Suppressor macrophage (primary cell): ENCODE measurements at regions not wholly inside any gene's neighbourhood (a gene's known extent, or its start where the extent isn't known, plus 50 kb on each side); places are given as distances from the start of the nearest gene placed in this dataset.
A peak's percentile ranks its signal among the peaks of the same experiment; 100 is the strongest.

ENCODE experiments used
- DNase-seq, 4 experiments: peaks; one replicate each; pipeline ENCODE4 v3.0.0-alpha.2; 2020 to 2022

DNA sequence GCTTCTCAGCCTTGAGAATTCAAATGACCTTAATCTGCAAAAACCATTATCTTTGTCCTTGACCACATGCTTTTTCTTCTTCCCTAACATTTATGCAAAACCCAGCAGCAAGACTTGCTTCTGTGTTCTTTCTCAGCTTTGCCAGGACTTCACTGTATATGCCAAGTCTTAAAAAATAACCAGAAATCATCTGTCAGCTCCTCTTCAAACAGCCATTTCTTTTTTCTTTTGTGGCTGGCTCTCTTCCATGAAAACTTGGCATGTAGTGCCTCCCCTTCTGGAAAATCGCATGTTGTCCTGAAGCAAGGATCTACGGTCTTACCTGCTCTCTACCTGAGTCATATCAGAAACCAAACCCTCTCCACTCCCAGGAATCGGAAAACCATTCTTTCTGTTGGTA, 364.9 kb downstream of the RPS29 start:
- no peak for DNase-seq

DNA sequence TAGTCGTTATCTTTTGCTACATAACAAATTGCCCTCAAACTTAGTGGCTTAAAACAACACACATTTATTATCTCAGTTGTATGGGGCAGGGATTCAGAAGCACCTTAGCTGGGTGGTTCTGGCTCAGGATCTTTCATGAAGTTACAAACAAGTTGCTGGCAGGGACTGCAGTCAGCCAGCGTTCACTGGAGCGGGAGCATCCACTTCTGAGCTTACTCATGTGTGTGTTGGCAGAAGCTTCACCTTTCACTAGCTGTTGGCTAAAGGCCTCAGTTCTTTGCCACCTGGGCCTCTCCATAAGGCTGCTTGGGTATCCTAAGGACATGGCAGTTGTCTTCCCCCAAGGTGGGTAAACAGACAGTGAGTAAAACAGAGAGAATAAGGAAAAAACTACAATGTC, 365.7 kb downstream of the RPS29 start:
- no peak for DNase-seq

DNA sequence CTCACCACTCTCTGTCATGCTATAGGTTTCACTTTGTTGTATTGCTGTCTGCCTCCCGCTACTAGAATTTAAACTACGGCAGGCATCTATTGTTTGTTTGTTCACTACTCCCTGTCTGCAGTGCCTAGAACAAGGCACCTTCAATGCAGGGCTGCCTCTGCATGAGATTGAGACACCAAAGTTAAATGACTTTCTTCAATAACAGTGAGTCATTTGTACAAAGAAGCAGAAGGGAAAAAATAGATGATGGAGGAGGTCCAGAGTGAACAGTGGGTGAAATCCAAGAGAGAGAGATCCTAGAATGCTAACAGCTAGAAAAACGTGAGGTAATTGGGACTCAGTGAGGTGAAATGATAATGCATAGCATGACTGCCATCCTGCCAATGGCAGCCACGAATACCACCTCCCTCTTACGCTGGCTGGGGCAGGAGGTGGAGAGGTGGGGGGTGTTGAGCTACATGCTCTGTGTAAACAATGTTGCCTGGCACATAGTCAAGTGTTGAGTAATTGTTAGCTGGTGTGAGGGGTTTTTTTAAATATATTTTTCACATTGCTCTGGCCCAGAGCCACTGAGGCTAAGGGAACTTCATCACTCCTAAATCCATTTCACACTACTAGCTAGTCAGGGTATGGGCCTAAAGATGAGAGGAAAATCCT, 367.6 kb downstream of the RPS29 start:
- DNase-seq: no peak

DNA sequence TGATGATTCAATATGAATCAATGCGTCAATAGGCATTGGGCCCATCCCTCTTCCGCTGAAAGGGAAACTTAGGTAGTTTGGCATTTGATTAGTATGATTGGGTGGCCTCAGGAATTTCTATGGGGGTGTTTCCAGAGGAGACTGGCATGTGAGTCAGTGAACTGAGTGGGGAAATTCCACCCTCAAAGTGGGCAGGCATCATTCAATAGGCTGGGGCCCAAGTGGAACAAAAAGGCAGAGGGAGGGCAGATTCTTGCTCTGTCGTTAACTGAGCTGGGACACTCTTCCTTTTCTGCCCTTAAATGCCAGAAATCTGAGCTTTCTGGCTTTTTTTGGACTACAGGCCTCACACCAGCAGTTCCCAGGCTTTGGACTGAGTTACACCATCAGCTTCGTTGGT, 373.5 kb downstream of the RPS29 start:
- DNase-seq: no peak

DNA sequence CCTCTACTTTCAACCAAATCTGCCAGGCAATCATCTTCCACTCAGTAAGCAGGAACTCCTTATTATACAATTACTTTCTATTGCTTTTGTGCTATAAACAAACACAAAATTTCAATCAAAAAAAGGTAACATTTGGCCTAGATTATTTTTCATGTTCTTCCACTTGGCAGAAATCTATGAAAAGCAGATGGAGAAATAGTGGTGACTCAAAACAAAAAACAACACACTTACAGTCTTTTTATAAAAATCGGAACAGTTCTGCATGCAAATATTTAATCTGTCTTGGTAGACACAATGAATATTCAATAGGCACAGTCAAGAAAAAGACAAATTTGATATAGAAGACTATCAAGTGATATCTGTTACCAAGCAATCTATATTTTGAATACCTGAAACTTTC, 376.8 kb downstream of the RPS29 start:
- no peak for DNase-seq

DNA sequence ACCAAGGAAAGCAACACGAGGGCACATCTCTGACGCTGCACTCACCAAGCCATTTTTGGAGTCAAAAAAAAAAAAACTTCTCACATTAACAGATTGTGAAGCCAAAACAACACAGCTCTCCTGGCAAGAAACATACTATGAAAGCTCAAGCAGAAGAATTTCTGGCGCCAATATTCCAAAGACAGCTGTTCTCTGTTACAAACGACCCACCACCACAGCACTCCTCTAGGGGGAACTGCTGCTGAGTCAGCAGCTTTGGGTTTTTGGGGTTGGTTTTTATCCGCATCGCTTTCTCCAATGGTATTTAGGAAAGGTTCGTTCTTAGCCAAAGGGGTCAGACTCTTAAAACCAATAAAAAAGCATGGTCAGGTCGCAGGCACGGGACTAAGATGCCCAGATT, 379.4 kb downstream of the RPS29 start:
- DNase-seq: no peak

DNA sequence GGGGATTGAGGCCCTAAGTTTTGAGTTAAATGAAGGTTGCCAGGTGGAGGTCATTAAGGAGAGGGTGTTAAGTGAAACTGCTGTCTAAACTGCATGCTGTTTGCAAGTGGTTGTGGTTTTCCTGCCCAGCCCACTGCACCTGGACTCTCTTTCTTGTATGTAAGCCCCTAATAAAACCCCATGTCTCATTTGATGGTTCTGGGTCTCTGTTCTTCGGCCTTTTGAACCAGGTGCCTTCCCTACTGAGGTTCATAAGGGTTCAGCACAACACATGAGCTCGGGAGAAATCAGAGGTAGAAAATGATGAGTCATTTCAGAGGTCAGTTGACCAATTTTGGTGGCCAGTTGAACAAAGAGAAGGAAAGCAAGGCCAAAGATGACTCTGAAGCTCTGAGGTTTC, 382.5 kb downstream of the RPS29 start:
- no peak for DNase-seq

DNA sequence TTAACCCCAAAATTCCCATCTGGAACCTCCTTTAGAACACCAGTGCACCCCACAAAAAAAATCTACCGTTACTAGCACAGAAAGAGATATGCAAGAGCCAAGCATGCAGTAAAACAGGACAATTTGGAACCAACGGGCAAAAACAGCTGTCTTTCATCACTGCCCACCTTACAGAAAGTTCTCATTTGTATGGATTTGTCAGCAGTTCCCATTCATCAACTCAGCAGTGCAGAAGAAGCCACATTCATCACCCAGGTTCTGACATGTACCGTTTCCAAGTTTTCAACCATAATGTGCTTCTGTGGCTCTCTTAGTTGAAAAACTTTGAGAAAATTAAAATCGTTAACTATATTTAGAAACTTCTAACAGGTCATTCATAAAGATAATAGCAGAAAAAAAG, 387.0 kb downstream of the RPS29 start:
- DNase-seq: no peak

DNA sequence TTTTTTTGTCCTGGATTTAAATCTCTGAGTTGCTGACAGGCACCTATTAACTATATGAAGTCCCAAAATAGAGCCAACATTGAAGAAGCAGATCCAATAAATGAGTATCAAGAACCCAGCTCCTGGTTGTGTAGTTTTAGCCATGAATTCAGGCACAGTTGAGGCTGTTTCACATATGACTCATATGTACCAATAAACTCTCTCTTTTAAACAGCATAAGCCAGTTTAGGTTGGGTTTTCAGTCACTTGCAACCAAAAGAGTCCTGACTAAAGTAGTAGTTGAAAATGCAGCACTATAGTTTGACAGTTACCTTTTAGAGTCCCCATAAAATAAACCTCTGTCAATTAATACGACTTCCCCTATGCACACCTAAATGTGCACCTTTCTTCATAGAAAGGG, 389.9 kb downstream of the RPS29 start:
- DNase-seq: no peak

DNA sequence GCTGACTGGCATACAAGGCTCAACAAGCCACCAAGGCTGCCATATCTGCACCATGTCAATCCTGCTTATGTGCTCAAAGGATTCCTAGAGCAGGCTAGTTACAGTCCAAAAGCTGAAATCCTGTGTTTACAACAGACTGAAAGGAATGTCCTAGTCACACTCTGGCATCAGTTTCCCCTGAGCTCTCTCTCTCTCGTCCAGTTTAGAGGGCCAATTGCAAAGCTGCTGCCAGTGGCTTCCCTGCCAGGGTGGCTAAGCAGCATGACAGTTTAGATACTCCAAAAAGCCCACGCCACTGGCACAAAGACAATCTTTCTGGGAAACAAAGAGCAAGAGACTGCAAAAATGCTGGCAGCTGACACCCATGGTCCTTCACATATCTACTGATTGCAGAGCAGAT, 392.1 kb downstream of the RPS29 start:
- no peak for DNase-seq

DNA sequence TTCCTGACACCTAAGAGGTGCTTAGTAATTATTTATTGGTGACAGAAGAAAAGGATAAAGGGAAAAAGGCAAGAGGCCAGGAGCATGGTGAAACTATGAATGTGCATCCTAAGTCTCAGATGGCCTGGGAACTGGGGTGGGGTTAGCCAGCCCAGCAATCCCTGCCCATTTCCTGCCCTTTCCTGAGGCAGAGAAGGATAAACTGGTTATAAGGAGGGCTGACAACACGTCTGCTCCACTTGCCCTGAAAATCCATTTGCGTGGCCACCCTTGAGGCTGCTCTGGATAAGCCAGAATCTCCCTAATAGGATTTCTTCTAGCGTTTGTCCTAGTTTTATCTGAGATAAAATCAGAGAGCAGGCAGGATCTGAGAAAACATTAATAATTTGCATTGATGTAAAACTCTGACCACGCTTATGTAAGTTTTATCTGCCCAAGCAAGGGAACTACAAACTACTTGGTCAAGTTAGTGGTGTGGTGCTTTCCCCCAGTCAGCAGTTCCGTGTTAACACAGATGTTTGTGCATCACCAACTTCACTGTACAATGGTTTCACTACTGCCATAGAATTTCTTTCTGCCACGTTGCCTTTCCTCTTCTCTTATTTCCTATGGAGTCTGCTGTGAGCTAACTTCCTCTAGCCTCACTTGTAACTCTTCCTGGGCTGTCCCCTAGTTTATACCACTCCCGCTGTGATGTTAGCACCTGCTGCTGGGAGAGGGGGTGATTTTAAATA, 392.7 kb downstream of the RPS29 start:
- DNase-seq: peak in 1 of 4 experiments; percentile 3

DNA sequence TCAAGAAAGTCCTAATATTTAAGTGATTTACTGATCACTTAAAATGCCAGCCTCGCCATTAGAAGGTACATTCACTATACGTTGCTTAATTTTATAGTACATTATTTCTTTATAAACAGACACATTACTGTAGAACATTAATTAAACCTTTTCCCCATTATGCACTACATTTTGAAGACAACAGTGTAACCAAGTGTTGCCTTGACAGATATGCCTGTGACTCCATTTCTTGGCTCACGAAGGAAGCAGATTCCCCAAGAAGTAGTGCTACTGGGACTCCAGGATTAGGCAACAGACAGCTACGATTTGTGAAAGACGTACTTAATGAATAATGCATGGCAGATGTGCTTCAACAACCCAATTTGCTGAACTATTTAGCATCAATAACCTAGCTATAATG, 394.8 kb downstream of the RPS29 start:
- no peak for DNase-seq

DNA sequence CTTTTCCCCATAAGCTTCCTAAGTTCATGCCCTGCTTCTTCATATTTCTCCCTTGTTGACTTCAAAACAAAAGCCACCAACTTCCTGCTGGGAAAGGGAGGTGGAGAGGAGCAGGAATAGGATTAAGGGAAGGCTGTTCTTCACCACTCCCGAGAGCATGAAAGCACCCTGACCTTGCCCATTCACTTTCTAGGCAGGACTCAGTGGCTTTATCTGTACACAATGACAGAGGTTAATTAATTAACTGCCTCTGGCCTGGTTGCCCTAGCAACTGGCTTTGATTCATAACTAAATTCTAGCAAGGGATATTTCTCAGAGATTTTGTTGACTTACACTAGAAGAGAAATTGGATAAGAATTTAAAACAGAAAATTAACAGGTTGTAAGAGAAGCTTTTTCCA, 396.8 kb downstream of the RPS29 start:
- DNase-seq: no peak

DNA sequence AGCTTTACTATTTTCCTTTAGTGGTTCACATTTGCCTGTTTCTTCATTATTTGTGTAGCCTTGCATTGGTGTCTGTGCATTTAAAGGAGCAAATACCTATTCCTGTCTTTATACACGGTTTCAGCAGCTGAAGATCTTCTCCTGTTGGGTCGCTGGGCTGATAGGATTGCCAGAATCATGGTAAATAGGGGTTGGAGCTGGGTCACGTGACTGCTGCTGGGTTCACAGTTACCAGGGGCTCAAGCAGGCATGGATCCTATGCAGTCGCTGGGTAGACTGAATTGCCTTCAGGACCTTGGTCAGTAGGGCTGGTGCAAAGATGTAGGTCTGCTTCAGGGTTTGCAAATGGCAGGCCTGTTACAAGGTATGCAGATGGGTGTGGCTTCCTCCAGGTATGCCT, 398.4 kb downstream of the RPS29 start:
- no peak for DNase-seq

DNA sequence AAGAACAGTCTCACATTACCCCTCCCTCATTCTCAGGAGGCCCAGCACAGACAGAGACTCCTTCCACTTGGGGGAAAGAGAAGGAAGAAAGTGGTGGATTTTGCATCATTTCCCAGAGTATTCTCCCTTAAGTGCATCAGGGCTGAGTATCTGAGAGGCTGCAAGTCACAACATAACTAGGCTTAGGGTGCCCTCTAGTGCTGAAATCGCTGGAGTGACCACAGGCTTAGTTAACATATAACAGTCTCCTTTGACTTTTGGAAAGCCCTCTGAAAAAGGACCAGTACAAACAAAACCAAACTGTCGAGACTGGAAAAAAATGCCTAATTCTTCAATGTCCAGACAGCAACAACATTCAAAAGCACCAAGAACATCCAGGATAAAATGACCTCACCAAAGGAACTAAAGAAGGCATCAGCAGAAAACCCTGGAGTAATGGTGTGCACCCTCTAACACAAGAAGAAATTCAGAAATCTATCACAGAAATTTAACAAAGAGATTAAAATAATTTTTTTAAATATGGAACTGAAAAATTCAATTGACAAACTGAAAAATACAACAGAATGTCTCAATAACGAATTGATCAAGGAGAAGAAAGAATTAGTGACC, 412.3 kb downstream of the RPS29 start:
- peak; percentile 60 to 75 (median 62) for DNase-seq

DNA sequence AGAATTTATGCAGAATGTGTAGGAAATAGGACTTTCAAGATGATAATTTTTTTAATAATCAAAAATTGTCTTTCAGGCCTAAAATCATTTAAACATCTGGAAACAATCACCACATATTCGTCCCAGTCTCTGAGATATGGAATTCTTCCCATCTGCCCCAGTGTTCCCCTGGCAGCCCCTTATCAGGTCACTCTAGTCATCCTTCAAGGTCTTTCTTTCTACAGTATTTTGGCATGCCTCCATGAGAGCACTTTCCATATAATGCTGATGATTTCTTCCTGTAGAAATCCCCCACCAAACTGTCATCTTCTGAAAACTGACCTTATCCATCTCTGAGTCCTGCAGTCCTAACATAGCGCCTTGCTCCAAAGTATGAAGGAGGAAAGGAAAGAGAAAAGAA, 422.1 kb downstream of the RPS29 start:
- DNase-seq: no peak

DNA sequence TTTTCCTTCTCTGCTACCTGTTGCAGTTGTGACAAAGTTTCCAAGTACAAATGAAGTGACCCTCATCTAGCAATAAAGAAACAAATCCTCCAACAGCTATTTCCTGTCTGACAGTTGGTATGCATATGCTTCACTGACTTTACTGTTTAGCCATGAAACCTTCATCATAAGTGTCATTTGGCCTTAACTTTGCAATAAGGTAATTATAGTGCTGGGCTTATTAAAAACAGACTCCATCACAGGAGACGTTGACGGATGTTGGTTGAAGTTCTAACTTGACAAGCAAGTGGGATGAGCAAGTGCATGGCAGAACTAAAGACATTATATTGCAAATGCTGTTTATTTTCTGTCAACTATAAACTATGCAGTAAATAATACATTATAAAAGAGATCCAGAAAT, 425.2 kb downstream of the RPS29 start:
- DNase-seq: no peak

DNA sequence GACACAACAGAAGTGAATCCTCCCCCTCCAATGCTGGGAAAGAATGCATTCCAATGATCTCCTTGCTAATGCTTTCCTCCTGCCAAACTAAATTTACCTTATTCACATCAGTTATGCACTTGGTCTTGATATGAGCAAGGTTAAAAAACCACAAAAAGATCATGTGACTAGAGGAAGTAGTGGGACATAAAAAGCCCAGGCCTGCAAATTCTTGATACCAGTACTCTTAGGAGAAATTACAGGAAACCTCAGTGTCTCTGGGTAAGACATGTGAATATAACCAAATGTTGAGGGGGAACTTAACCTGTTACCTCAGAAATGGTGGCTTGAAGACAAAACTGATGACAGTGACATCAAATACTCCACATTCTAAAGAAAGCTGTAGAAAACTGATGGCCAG, 427.1 kb downstream of the RPS29 start:
- no peak for DNase-seq

DNA sequence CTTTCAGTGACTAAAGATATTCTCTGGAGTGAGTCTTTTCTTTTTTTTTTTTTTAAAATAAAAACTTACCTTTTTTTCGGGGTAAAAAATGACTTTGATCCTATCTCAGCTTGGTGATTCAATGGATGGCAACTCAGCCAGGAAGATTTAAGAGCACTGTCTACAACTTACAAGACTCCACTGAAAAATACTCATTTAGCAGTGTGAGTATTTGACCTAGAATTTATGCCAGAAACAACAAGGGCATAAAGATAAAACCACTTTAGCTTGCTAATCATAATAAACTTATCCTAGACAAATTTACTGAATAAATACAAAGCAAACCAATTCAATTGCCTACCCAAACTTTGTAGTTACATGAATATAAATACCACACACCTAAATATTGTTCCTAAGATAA, 446.6 kb downstream of the RPS29 start:
- no peak for DNase-seq

DNA sequence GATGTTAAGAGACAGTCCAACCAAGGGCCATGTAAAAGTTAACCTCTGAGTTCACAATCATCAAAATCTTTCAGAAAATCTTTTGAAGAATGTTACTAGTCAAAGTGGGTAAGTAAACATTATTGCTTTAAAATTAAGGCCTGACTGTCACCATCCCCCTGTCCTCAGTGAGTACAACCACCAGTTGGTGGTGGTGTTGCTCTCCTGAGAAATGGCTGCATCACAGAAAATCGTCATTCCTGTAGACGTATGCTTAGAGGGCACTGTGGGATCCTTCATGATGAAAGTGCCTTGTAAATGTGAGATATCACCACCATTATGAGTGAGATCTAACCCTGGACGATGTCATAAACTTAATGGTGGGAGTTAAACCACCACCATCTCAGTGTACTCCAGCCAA, 451.2 kb downstream of the RPS29 start:
- no peak for DNase-seq

DNA sequence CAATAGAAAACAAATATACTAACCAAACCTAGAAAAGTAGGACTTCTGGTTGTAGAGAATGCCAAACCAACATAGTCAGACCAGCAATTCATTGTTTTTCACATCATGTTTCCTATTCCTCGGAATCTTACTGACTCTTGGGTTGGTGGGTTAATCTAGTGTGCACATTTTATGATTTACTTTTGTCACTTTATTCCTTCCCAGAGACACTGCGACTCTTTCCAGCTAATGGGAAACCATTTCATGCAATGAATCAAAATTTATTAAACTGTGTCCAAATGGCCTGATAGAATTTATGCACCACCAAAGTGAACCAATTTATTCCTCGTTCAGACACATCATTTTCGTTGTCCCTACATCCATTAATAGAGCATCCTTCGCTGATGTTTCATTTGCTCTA, 464.9 kb downstream of the RPS29 start:
- DNase-seq: no peak

DNA sequence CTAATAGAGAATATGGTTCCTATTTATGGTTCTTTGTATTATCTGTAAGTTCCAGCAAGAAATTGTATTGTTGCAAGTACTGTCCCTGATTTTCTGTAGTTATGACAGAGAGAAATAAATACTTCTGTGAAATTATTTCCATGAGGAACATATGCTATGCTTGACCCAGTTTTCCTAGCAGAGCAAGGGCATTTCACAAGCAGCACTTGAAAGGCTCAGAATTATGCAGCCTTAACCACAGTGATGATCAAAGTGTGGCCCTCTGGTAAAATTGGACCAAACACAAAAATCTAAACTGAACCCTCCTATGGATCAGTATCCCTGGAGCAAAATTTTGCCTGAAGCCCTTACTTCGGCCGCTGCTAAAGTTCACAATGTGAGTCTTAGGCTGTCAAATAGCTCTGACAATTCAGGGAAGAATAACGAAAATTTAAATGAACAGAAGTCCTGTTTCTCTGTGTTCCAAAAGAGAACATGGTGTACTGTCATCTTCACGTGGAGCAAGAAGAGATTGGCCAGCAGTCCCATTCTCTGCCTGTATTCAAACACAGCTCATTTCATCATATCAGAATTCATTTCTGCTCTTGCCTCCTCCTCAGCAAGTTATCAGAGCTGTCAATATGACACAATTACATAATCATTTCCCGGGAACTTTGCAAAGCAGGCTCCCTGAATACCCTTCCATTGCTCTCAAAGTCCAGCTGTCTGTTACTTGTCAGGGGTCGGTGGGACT, 471.9 kb downstream of the RPS29 start:
- DNase-seq: no peak
